SK-N-SH (cell line): ENCODE measurements at regions not wholly inside any gene's neighbourhood (a gene's known extent, or its start where the extent isn't known, plus 50 kb on each side); places are given as distances from the start of the nearest gene placed in this dataset.

Experiments
- CHD2 ChIP-seq: fragments of 150-350 bp; IDR thresholded peaks from 2 replicates; pipeline ENCODE4 v1.6.1; 2018; ENCODE audit warnings: low read length; ENCODE audit not compliant: partially characterized antibody
- FOXJ3 ChIP-seq: sonication (generic); formaldehyde crosslinking; IDR thresholded peaks from 2 replicates; pipeline ENCODE4 v1.5.1; 2020; ENCODE audit warnings: mild to moderate bottlenecking, missing genetic modification reagents
- GATA2 ChIP-seq: sonication (generic); formaldehyde crosslinking; IDR thresholded peaks from 2 replicates; pipeline ENCODE4 v1.5.0; 2020; ENCODE audit warnings: mild to moderate bottlenecking, missing genetic modification reagents
- MAX ChIP-seq: IDR thresholded peaks from 2 replicates; pipeline ENCODE4 v1.4.0; 2012; ENCODE audit warnings: low read depth
- POLR2AphosphoS5 ChIP-seq: IDR thresholded peaks from 2 replicates; pipeline ENCODE4 v1.6.1; 2012; ENCODE audit warnings: low read depth, low read length
- SMC3 ChIP-seq: IDR thresholded peaks from 2 replicates; pipeline ENCODE4 v1.6.1; 2012; ENCODE audit warnings: low read depth, low read length, improper control_type of control experiment

GRCh38 chrX:25665431-25665830 lies 472.7 kb upstream of the MAGEB18 start:
- TF ChIP-seq MAX (no peak), SMC3 (no peak), GATA2 (CRISPR knock-in tag) (no peak), POLR2AphosphoS5 (no peak), FOXJ3 (CRISPR knock-in tag) (no peak), CHD2 (no peak)
